ENCODE measurements at regions not wholly inside any gene's neighbourhood (a gene's known extent, or its start where the extent isn't known, plus 50 kb on each side); places are given as distances from the start of the nearest gene placed in this dataset.
"Not testable (repeated sequence)": the region's sequence is repeated elsewhere in the genome, so short reads cannot be mapped to it uniquely, and the experiment has no call there.

DNA sequence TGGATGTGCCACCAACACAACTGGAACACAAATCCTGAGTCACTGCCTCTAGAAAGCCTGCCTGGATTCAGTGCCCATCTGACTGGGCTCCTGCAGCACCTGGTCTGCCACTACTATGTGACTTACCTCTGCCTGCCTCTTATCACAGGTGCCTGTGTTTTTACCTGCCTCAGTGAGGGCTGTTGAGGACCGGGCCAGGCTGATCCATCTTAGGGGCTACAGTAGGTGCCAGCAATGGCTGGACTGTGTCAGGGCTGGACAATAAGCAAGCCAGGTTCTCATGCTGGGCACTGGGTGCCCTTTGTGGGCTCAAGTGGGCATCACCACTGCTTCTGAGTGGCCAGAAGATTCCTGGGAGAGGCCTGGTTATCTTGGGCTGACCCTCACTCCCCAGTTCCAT lies 948.6 kb upstream of the TPTE start:
- not testable (repeated sequence) for H3K4me2 ChIP-seq; H4K20me1 ChIP-seq; H3K36me3 ChIP-seq; H3K4me1 ChIP-seq; H3K9ac ChIP-seq; H3K9me3 ChIP-seq (replicated peaks in 1 of 11); H3K27me3 ChIP-seq; H3K4me3 ChIP-seq; H3K27ac ChIP-seq

DNA sequence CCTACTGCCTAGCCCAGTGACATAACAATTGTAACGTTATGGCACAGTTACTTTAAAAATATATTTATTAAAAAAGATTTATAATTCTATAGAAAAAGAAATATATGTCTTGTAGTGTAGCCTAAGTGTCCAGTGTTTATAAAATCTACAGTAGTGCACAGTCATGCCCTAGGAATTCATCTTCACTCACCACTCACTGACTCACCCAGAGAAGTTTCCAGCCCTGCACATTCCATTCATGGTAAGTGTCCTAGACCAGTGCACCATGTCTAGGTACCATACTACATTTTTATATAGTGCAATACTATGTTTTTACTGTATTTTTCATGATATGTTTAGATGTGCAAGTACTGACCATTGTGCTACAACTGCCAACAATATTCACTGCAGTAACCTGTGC lies 947.9 kb upstream of the TPTE start:
- not testable (repeated sequence) for H3K27ac ChIP-seq; H3K4me1 ChIP-seq; H3K9ac ChIP-seq; H3K4me3 ChIP-seq; H3K27me3 ChIP-seq; H3K4me2 ChIP-seq; H3K36me3 ChIP-seq; H3K9me3 ChIP-seq (replicated peaks in 1 of 11); H4K20me1 ChIP-seq

DNA sequence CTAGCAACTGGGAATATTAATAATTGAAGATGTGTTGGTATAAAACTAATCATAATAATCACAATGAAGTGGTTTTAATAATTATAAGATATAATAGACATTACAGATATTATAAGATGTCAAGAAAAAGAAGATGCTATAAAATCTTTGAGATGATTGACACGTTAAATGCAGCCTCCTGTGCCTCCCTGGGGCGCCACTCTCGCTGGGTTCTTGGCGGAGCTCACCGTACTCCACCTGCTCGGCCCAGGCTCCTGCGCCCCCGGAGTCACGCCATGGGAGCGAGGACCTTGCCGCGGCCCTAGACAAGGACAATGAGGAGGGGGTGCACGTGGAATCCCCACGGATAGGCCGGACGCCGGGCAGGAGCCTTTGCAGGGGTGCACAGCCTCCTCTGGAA lies 942.1 kb upstream of the TPTE start:
- not testable (repeated sequence) for H3K9me3 ChIP-seq (replicated peaks in 1 of 11); H3K27me3 ChIP-seq; H3K27ac ChIP-seq; H3K36me3 ChIP-seq; H3K9ac ChIP-seq; H3K4me3 ChIP-seq; H3K4me1 ChIP-seq; H4K20me1 ChIP-seq; H3K4me2 ChIP-seq

DNA sequence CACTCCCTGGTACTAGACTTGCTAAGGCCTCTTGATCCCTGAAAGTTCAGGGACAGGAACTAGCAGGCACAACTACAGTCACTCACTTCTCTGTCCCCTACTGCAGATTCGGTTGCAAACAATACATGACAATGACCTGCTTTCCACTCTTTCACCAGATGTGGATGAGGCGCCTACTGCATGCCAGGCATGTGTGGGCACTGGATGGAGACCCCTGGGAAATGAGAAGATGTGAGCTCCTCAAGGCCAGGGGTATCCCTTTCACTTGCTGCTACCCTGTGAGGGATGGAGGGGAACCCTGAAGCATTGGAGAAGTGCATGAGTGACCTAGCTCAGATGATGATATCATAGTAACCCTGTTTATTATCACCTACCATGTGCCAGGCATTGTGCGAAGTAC lies 933.4 kb upstream of the TPTE start:
- H4K20me1 ChIP-seq; H3K27me3 ChIP-seq; H3K4me1 ChIP-seq; H3K4me3 ChIP-seq; H3K4me2 ChIP-seq; H3K9me3 ChIP-seq (replicated peaks in 1 of 11); H3K36me3 ChIP-seq; H3K9ac ChIP-seq; H3K27ac ChIP-seq: not testable (repeated sequence)

DNA sequence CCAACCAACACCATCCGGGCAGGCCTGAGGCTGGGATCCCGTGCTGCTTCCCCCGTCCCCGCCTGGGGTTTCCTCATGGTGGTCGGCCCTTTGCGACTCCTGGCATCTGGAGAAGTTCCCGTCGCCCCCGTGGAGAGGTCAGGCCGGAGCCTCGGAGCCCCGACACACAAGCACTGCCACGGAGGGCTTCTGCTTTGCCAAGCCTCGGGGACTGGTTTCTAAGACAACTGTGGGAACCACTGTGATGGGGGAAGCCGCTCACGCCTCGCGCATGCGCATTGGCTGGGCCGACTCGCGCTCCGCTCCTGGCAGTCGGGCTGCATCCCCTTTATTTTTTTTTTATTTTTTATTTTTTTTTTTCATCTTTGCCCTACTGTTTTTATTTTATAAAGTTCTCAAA lies 928.8 kb upstream of the TPTE start:
- not testable (repeated sequence) for H3K9me3 ChIP-seq (replicated peaks in 1 of 11); H3K36me3 ChIP-seq; H3K4me1 ChIP-seq; H3K4me3 ChIP-seq; H3K9ac ChIP-seq; H4K20me1 ChIP-seq; H3K4me2 ChIP-seq; H3K27me3 ChIP-seq; H3K27ac ChIP-seq

DNA sequence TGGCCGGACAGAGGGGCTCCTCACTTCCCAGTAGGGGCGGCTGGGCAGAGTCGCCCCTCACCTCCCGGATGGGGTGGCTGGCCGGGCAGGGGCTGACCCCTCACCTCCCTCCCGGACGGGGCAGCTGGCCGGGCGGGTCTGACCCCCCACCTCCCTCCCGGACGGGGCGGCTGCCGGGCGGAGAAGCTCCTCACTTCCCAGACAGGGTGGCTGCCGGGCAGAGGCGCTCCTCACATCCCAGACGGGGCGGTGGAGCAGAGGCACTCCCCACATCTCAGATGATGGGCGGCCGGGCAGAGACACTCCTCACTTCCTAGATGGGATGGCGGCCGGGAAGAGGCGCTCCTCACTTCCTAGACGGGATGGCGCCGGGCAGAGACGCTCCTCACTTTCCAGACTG lies 927.7 kb upstream of the TPTE start:
- H3K27ac ChIP-seq; H3K27me3 ChIP-seq; H3K9me3 ChIP-seq (replicated peaks in 1 of 11); H3K4me3 ChIP-seq; H3K36me3 ChIP-seq; H4K20me1 ChIP-seq; H3K4me2 ChIP-seq; H3K4me1 ChIP-seq; H3K9ac ChIP-seq: not testable (repeated sequence)

DNA sequence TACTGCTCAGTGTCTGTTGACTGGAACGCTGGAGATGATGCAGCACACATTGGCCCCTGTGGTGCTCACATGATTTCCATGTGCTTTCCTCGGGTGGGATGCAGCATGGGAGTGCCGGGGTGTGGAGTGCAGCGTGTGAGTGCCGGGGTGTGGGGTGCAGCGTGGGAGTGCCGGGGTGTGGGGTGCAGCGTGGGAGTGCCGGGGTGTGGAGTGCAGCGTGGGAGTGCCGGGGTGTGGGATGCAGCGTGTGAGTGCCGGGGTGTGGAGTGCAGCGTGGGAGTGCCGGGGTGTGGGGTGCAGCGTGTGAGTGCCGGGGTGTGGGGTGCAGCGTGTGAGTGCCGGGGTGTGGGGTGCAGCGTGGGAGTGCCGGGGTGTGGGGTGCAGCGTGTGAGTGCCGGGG lies 907.4 kb upstream of the TPTE start:
- not testable (repeated sequence) for H3K9ac ChIP-seq; H3K4me2 ChIP-seq; H3K9me3 ChIP-seq (replicated peaks in 1 of 11); H3K4me1 ChIP-seq; H3K4me3 ChIP-seq; H3K36me3 ChIP-seq; H4K20me1 ChIP-seq; H3K27ac ChIP-seq; H3K27me3 ChIP-seq

DNA sequence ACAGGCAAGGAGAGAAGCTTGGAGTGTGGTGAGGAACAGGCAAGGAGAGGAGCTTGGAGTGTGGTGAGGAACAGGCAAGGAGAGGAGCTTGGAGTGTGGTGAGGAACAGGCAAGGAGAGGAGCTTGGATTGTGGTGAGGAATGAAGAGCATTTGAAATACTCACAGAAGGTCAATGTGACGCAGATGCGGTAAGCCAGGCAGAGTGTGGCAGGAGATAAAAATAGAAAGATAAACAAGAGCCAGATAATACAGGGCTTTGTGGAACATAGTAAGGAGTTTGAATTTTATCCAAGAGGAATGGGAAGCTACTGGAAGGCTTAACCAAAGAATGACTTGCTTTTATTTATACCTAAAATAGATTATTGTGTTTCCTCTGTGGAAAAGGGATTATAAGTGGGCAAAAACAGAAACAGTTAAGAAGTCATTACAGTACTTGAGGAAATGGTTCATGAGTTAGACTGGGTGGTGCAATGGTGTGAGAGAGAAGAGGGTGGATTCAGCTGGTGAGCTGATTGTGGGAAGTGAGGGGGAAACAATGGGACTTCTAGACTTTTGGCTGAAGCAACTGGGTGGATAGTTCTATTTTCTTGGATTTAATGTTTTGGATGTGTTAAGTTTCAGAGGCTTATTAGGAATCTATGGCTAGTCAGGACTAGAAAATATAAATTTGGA lies 900.1 kb upstream of the TPTE start:
- not testable (repeated sequence) for H3K4me1 ChIP-seq; H3K27me3 ChIP-seq; H4K20me1 ChIP-seq; H3K36me3 ChIP-seq; H3K4me2 ChIP-seq; H3K27ac ChIP-seq; H3K4me3 ChIP-seq; H3K9ac ChIP-seq; H3K9me3 ChIP-seq (replicated peaks in 1 of 11)

DNA sequence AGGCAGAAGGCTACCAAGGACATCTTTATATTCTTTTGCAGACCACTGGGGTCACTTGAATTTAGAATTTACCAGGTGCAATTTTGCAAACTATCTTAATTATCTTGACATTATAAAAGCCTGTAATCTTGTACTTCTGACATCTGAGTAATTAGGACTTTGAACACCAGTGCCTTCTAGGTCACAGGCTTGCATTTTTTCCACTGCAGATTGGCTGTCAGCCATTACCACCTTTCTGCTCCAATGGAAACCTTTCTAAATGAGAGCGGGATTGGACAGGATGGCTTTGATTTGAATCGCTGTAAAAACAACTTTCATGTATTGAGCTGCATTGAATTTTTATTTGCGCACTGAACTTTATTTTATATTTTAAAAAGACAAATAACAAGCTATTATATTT lies 893.3 kb upstream of the TPTE start:
- H3K9ac ChIP-seq; H4K20me1 ChIP-seq; H3K36me3 ChIP-seq; H3K9me3 ChIP-seq (replicated peaks in 1 of 11); H3K27me3 ChIP-seq; H3K4me3 ChIP-seq; H3K4me2 ChIP-seq; H3K4me1 ChIP-seq; H3K27ac ChIP-seq: not testable (repeated sequence)

DNA sequence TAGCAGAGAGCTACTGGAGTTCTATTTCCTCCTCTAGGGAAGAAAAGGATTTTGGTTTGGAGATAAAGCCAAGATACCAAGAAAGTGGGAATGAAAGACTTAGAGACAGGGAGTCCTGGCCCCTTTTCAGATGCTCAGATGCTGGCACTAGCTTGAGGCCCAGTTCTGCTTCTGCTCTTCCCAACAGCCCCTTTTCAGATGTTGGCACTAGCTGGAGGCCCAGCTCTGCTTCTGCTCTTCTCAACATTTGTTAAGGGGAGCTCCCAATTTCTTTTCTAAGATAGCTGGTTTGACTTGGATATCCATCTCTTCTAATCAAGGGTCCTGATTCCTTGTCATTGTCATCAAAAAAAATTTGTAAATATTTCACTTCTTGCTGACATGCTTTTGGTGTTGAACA lies 874.0 kb upstream of the TPTE start:
- H3K4me2 ChIP-seq; H3K4me1 ChIP-seq; H3K4me3 ChIP-seq; H3K36me3 ChIP-seq; H4K20me1 ChIP-seq; H3K9ac ChIP-seq; H3K27me3 ChIP-seq; H3K9me3 ChIP-seq (replicated peaks in 1 of 11); H3K27ac ChIP-seq: not testable (repeated sequence)

DNA sequence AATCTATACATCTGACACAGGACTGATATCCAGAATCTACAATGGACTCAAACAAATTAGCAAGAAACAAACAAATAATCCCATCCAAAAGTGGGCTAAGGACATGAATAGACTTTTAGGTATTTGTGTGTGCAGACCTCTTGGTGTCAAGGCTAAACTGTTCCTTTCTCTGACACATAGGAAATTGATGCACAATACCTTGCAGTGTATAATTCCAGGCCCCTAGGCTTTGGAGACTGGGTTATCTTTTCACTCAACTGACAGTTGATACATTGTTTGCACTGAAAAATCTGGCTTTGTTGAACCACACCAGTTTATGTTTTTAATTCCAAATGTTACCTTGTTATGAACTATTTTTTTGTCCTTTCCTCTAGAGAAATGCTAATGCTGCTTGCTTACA lies 873.1 kb upstream of the TPTE start:
- H3K9ac ChIP-seq; H3K27ac ChIP-seq; H3K4me3 ChIP-seq; H3K27me3 ChIP-seq; H3K4me1 ChIP-seq; H4K20me1 ChIP-seq; H3K36me3 ChIP-seq; H3K4me2 ChIP-seq; H3K9me3 ChIP-seq (replicated peaks in 1 of 11): not testable (repeated sequence)

DNA sequence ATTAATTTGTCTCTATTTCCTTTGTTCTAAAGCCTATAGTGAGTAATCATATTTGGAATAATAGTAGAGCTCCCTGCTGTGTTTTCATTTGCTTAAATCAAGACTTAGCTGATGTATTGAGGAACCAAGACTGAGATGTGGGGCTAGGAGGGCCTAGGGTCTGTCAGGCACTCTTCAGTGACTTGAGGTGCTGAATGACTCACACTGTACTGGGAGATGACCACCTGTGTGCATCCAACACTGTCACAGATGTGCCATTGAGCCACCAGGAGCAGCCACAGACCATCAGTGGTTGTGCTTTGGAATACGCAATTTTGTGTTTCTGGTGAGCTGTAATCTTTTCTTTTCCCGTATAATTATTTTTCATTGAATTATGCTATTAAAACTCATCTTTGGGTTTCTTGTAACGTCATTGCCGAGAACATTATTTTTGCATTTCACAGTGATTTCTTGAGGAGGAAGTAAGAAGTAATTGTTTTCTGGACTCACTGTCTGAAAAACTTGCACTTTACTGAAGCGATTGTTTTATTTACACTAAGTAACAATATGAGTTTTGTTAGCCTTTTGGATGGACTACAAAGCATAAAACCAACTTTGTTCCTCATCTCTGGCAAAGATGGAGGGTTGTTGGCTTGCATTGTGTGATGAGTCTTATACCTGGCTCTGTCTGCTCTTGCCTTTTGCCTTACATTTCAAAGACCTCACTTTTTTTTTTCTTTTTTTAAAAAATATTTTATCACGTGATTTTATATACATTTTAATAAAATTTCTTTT lies 872.2 kb upstream of the TPTE start:
- H3K9me3 ChIP-seq (replicated peaks in 1 of 11); H3K27ac ChIP-seq; H3K27me3 ChIP-seq; H3K9ac ChIP-seq; H3K4me3 ChIP-seq; H3K4me2 ChIP-seq; H4K20me1 ChIP-seq; H3K36me3 ChIP-seq; H3K4me1 ChIP-seq: not testable (repeated sequence)

DNA sequence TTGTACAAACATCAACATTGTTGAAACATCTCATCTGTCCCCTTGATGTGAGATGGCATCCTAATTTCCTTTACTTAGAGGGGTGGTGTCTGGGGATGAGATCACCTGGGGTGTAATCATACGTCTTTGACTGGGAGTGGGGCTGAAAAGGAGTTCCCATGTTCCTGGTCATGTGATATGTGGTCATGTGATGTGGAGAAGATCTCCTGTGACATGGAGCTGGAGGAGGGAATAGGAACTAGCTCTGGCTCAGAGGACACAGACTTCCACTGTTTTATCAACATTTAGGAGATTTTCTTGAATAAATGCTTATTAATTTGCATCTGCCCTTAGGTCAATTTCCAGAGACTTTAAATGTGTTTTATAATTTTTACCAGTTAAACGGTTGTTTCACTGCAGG lies 868.6 kb upstream of the TPTE start:
- not testable (repeated sequence) for H3K9me3 ChIP-seq (replicated peaks in 1 of 11); H3K27me3 ChIP-seq; H3K4me2 ChIP-seq; H4K20me1 ChIP-seq; H3K9ac ChIP-seq; H3K4me1 ChIP-seq; H3K36me3 ChIP-seq; H3K27ac ChIP-seq; H3K4me3 ChIP-seq

DNA sequence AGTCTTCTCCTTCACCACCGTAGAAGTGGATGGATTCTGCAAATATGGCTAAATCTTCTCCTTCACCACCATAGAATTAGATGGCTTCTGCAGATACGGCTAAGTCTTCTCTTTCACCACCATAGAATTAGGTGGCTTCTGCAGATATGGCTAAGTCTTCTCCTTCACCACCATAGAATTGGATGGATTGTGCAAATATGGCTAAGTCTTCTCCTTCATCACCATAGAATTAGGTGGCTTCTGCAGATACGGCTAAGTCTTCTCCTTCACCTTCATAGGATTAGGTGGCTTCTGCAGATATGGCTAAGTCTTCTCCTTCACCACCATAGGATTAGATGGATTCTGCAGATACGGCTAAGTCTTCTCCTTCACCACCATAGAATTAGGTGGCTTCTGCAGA lies 866.2 kb upstream of the TPTE start:
- H3K9ac ChIP-seq; H3K4me3 ChIP-seq; H3K27ac ChIP-seq; H3K9me3 ChIP-seq (replicated peaks in 1 of 11); H3K36me3 ChIP-seq; H3K4me1 ChIP-seq; H4K20me1 ChIP-seq; H3K4me2 ChIP-seq; H3K27me3 ChIP-seq: not testable (repeated sequence)

DNA sequence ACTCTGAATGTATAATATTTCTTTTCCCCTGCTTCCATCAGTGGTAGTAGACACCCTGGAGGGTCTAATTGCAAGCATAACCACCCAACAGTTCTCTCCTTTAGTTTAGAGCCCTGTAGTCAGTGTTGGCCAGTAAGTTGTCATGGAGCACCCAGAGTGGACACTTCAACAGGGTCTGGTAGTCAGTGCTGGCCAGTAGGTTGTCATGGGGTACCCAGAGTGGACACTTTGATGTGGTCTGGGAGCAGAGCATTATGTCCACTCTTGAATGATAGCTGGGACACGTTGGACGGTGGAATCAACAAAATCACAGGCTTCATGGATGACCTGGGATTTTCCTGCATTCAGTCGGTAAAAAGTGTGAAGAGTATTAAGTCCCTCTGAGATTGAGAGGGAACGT lies 864.9 kb upstream of the TPTE start:
- not testable (repeated sequence) for H3K4me3 ChIP-seq; H3K27me3 ChIP-seq; H3K9ac ChIP-seq; H3K27ac ChIP-seq; H3K9me3 ChIP-seq (replicated peaks in 1 of 11); H3K4me1 ChIP-seq; H3K36me3 ChIP-seq; H4K20me1 ChIP-seq; H3K4me2 ChIP-seq
